HCT116 (cell line): ENCODE measurements at regions not wholly inside any gene's neighbourhood (a gene's known extent, or its start where the extent isn't known, plus 50 kb on each side); places are given as distances from the start of the nearest gene placed in this dataset.

ENCODE experiments used
- ATAC-seq: fragments of 200-7000 bp; cut with Tn5 transposase; 2 replicates; pipeline ENCODE4 v1.9.1; 2020; ENCODE audit warnings: mild to moderate bottlenecking, moderate library complexity
- BruUV-seq: library from RNA; stranded (reverse); fragments of 400-500 nt; replicated peaks from 2 replicates; lab custom pipeline; 2021; lab: Mats Ljungman, UMichigan
- CTCF ChIA-PET: fragments of 300-600 bp; sonication (Branson Sonifier 250); formaldehyde crosslinking; loops from one replicate; lab custom pipeline; 2021; ENCODE audit warnings: antibody characterized with exemption; lab: Charles Lee
- POLR2A ChIA-PET: fragments of 300-600, 350-600 bp; sonication (Branson Sonifier 250); formaldehyde crosslinking; loops from one replicate; lab custom pipeline; 2021; ENCODE audit warnings: antibody characterized with exemption; lab: Charles Lee
- RAD21 ChIA-PET, 2 experiments: fragments of 300-600 bp; sonication (Branson Sonifier 250); formaldehyde crosslinking; loops; one replicate each; lab custom pipeline; 2023; ENCODE audit warnings: low total read pairs in 2 of 2; ENCODE audit not compliant: uncharacterized antibody in 2 of 2, unreplicated experiment in 2 of 2, low non-redundant PET in 1 of 2; lab: Charles Lee
- DNase-seq: peaks from one replicate; pipeline ENCODE4 v3.0.0-alpha.2; 2010; ENCODE audit warnings: low read depth, low spot score
- H2AFZ ChIP-seq: fragments of 200-600 bp; shearing (Covaris generic), sonication (generic); 2 replicates; pipeline ENCODE4 v1.6.1; 2017; ENCODE audit warnings: low read depth, mixed run types, mixed read lengths, antibody characterized with exemption, low read length; ENCODE audit not compliant: poor library complexity, severe bottlenecking
- H3K27ac ChIP-seq: 2 replicates; pipeline ENCODE4 v1.5.1; 2012; ENCODE audit warnings: low read depth, low read length
- H3K27me3 ChIP-seq: fragments of 200-600 bp; sonication (generic); 2 replicates; pipeline ENCODE4 v1.6.1; 2016; ENCODE audit warnings: mixed run types, low read length, mixed read lengths; ENCODE audit not compliant: insufficient read depth
- H3K36me3 ChIP-seq, 2 experiments: fragments of 200-500 bp in 1 of 2; fragments of 200-600 bp in 1 of 2; sonication (Bioruptor generic) in 1 of 2; sonication (generic) in 1 of 2; 2 replicates each; pipeline versions ENCODE4 v1.5.1 to v1.6.1; 2014 to 2016; ENCODE audit warnings: low read length in 2 of 2, inconsistent platforms in 1 of 2, mixed read lengths in 1 of 2, mixed run types in 1 of 2; ENCODE audit not compliant: insufficient read depth in 2 of 2, control insufficient read depth in 1 of 2
- H3K4me1 ChIP-seq, 2 experiments: fragments of 200-600 bp in 1 of 2; sonication (generic) in 1 of 2; 2 replicates each; pipeline versions ENCODE4 v1.5.1 to v1.6.1; 2012 to 2017; ENCODE audit warnings: low read length in 2 of 2, inconsistent platforms in 1 of 2, mild to moderate bottlenecking in 1 of 2, mixed read lengths in 1 of 2, mixed run types in 1 of 2, moderate library complexity in 1 of 2; ENCODE audit not compliant: insufficient read depth in 2 of 2, control insufficient read depth in 1 of 2
- H3K4me2 ChIP-seq: fragments of 200-600 bp; sonication (generic); 2 replicates; pipeline ENCODE4 v1.6.1; 2017; ENCODE audit warnings: mixed run types, low read length, mixed read lengths
- H3K4me3 ChIP-seq, 2 experiments: fragments of 200-600 bp in 1 of 2; sonication (generic) in 1 of 2; replicated peaks in 1 of 2; 2 replicates each; pipeline ENCODE4 v1.5.1; 2011 to 2016; ENCODE audit warnings: low read length in 2 of 2, control low read depth in 1 of 2, low read depth in 1 of 2, mild to moderate bottlenecking in 1 of 2, mixed read lengths in 1 of 2, mixed run types in 1 of 2
- H3K79me2 ChIP-seq: fragments of 200-600 bp; sonication (generic); 2 replicates; pipeline ENCODE4 v1.6.1; 2017; ENCODE audit warnings: mild to moderate bottlenecking, mixed run types, low read length, moderate library complexity, mixed read lengths; ENCODE audit not compliant: insufficient read depth
- H3K9ac ChIP-seq: fragments of 200-600 bp; sonication (generic); 2 replicates; pipeline ENCODE4 v1.6.1; 2016; ENCODE audit warnings: low read length, mixed read lengths
- H3K9me2 ChIP-seq: fragments of 200-600 bp; sonication (generic), shearing (Covaris generic); 2 replicates; pipeline ENCODE4 v1.6.1; 2017; ENCODE audit warnings: mixed run types, mild to moderate bottlenecking, moderate library complexity; ENCODE audit not compliant: insufficient read depth
- H3K9me3 ChIP-seq, 2 experiments: fragments of 200-500 bp in 1 of 2; fragments of 200-600 bp in 1 of 2; sonication (Bioruptor generic) in 1 of 2; sonication (generic) in 1 of 2; 2 replicates each; pipeline ENCODE4 v1.6.1; 2014 to 2017; ENCODE audit warnings: low read length in 2 of 2, mixed read lengths in 2 of 2, inconsistent platforms in 1 of 2, low read depth in 1 of 2, mild to moderate bottlenecking in 1 of 2, mixed run types in 1 of 2, moderate library complexity in 1 of 2; ENCODE audit not compliant: control insufficient read depth in 1 of 2, insufficient read depth in 1 of 2
- H4K20me1 ChIP-seq: fragments of 200-600 bp; sonication (generic), shearing (Covaris generic); 2 replicates; pipeline ENCODE4 v1.6.1; 2017; ENCODE audit warnings: mixed run types, mild to moderate bottlenecking, moderate library complexity; ENCODE audit not compliant: insufficient read depth
- ATF3 ChIP-seq: IDR thresholded peaks from 2 replicates; pipeline ENCODE4 v1.6.1; 2012
- CEBPB ChIP-seq: IDR thresholded peaks from 2 replicates; pipeline ENCODE4 v1.6.1; 2012; ENCODE audit warnings: low read depth
- EGR1 ChIP-seq: IDR thresholded peaks from 2 replicates; pipeline ENCODE4 v1.6.1; 2012; ENCODE audit warnings: low read depth
- ELF1 ChIP-seq: IDR thresholded peaks from 2 replicates; pipeline ENCODE4 v1.6.1; 2012; ENCODE audit warnings: low read depth, borderline replicate concordance
- EZH2 ChIP-seq: fragments of 200-600 bp; sonication (generic); IDR thresholded peaks from 2 replicates; pipeline ENCODE4 v1.6.1; 2017; ENCODE audit warnings: antibody characterized with exemption, mixed run types
- EZH2phosphoT487 ChIP-seq: fragments of 200-600 bp; IDR thresholded peaks from 2 replicates; pipeline ENCODE4 v1.6.1; 2018; ENCODE audit warnings: antibody characterized with exemption, borderline replicate concordance
- FOSL1 ChIP-seq: IDR thresholded peaks from 2 replicates; pipeline ENCODE4 v1.6.1; 2012; ENCODE audit warnings: low read depth
- JUND ChIP-seq: IDR thresholded peaks from 2 replicates; pipeline ENCODE4 v1.6.1; 2012
- POLR2A ChIP-seq: IDR thresholded peaks from 2 replicates; pipeline ENCODE4 v1.7.0; 2011; ENCODE audit warnings: borderline replicate concordance; ENCODE audit not compliant: insufficient read depth, insufficient read length; ENCODE audit errors: extremely low read depth
- RAD21 ChIP-seq: IDR thresholded peaks from 2 replicates; pipeline ENCODE4 v1.6.1; 2012; ENCODE audit warnings: low read depth, mild to moderate bottlenecking
- SP1 ChIP-seq: IDR thresholded peaks from 2 replicates; pipeline ENCODE4 v1.6.1; 2012; ENCODE audit warnings: low read depth
- TCF7L2 ChIP-seq: IDR thresholded peaks from 2 replicates; pipeline ENCODE4 v1.7.0; 2011; ENCODE audit warnings: borderline replicate concordance, inconsistent platforms; ENCODE audit not compliant: insufficient read depth, insufficient read length; ENCODE audit errors: extremely low read depth
- ZFX ChIP-seq: fragments of 450-650 bp; IDR thresholded peaks from 2 replicates; pipeline ENCODE4 v1.6.1; 2017
- intact Hi-C: fragments of 100-400 bp; cut with micrococcal nuclease; formaldehyde crosslinking; loops from 2 replicates; pipeline ENCODE4 v1.10.0; 2022

GRCh38 chr20:50267866-50268219 lies 77.2 kb downstream of the CEBPB start:
- Histone ChIP-seq H3K27me3 (no peaks in the 10 kb centered on the region), H3K4me2 (peak overlapping the region; percentile 71), H3K4me3 (peak overlapping the region; percentile 10 to 16; a peak in 3 of 4 replicates), H3K4me1 (peaks cover 27 to 33% of the 10 kb centered on the region in 2 experiments), H4K20me1 (no peaks in the 10 kb centered on the region), H3K9me2 (no peaks in the 10 kb centered on the region), H2AFZ (peak overlapping the region; percentile 29), H3K36me3 (no peaks in the 10 kb centered on the region), H3K9ac (peak overlapping the region; percentile 54), H3K27ac (peak overlapping the region; percentile 63), H3K79me2 (no peaks in the 10 kb centered on the region), H3K9me3 (no peaks in the 10 kb centered on the region)
- ChIA-PET RAD21 (no interaction called here), POLR2A (interaction anchor here (1.0 to 1.5 kb wide), 2 partner anchors 18 to 77 kb away, joined by 6 to 9 read pairs; partner anchors contain the start of gene CEBPB), CTCF (interaction anchor here (0.8 kb wide), 1 partner anchor 69 kb away, joined by 3 read pairs; no protein-coding TSS in a partner anchor)
- BruUV-seq, result no TSS peak
- DNase-seq, result no peak
- intact Hi-C loops, result no loop called here
- no peak; the same call in 1 of the 2 replicates for ATAC-seq
- peak; percentile 34; the same call in 1 of the 2 replicates for TF ChIP-seq RAD21
- no peak for TF ChIP-seq SP1

- DNase-seq (no peak), ATAC-seq (no peak)
- peaks cover 27 to 33% of the 10 kb centered on the region in 2 experiments for H3K4me1 ChIP-seq
- H3K9me2 ChIP-seq, result no peaks in the 10 kb centered on the region
- H3K4me2 ChIP-seq, result no peak overlapping the region
- H4K20me1 ChIP-seq, result no peaks in the 10 kb centered on the region
- H3K79me2 ChIP-seq, result no peaks in the 10 kb centered on the region
- H3K9me3 ChIP-seq, result no peaks in the 10 kb centered on the region
- BruUV-seq, result no TSS peak
- no peak overlapping the region for H2AFZ ChIP-seq
- no peak overlapping the region for H3K9ac ChIP-seq
- H3K4me3 ChIP-seq, result no peak overlapping the region
- ChIA-PET CTCF (no interaction called here), POLR2A (no interaction called here), RAD21 (no interaction called here)
- no peak overlapping the region for H3K27ac ChIP-seq
- TF ChIP-seq CEBPB (no peak), JUND (no peak), POLR2A (no peak), ATF3 (no peak), EGR1 (no peak), FOSL1 (no peak), TCF7L2 (no peak), ZFX (no peak), EZH2phosphoT487 (no peak), ELF1 (no peak), EZH2 (no peak)
- intact Hi-C loops, result no loop called here
- H3K27me3 ChIP-seq, result no peaks in the 10 kb centered on the region
- H3K36me3 ChIP-seq, result no peaks in the 10 kb centered on the region
Measured at GRCh38 chr20:50269091-50270033, 78.7 kb downstream of the CEBPB start.
